K562 (cell line): ENCODE measurements at regions not wholly inside any gene's neighbourhood (a gene's known extent, or its start where the extent isn't known, plus 50 kb on each side); places are given as distances from the start of the nearest gene placed in this dataset.

Experiments
- ATAC-seq: fragments of 200-7000 bp; cut with Tn5 transposase; 3 replicates; pipeline ENCODE4 v1.9.1; 2020; ENCODE audit warnings: moderate library complexity
- BruUV-seq: library from RNA; stranded (reverse); fragments of 400-500 nt; replicated peaks from 2 replicates; lab custom pipeline; 2021; lab: Mats Ljungman, UMichigan
- CTCF ChIA-PET: fragments of 300-600 bp; formaldehyde crosslinking; extraction: SDS; loops from one replicate; lab custom pipeline; 2021; ENCODE audit warnings: low intra/inter-chr PET ratio; lab: Yijun Ruan, JAX
- POLR2A ChIA-PET: fragments of 300-600, 350-650 bp; sonication (Branson Sonifier 250); formaldehyde crosslinking; extraction: SDS; loops from one replicate; lab custom pipeline; 2021; ENCODE audit warnings: antibody characterized with exemption, inconsistent platforms; lab: Yijun Ruan, JAX
- DNase-seq, 4 experiments: peaks; one replicate each; pipeline versions ENCODE4 v3.0.0 to v3.0.0-alpha.2; 2011 to 2018; ENCODE audit warnings: low spot score in 3 of 4, mixed read lengths in 3 of 4; ENCODE audit errors: extremely low read depth in 1 of 4
- FAIRE-seq: peaks from 2 replicates; lab custom pipeline; 2011; peaks lifted over from hg19 to GRCh38; lab: Jason Lieb, UNC
- H2AFZ ChIP-seq: 2 replicates; pipeline ENCODE4 v1.6.0; 2011; ENCODE audit warnings: low read depth, low read length, control low read depth, inconsistent platforms
- H3K27ac ChIP-seq: fragments of 200-600 bp; 3 replicates; pipeline ENCODE4 v1.8.0; 2011; ENCODE audit warnings: low read depth, mild to moderate bottlenecking, control low read depth, inconsistent platforms, low read length, moderate library complexity, mixed read lengths; ENCODE audit errors: extremely low read depth
- H3K27me3 ChIP-seq, 2 experiments: fragments of 300-600 bp in 1 of 2; 2 replicates in 1 of 2; 3 replicates in 1 of 2; pipeline versions ENCODE4 v1.6.0 to v1.8.0; 2011; ENCODE audit warnings: inconsistent platforms in 2 of 2, low read length in 2 of 2, mild to moderate bottlenecking in 1 of 2, mixed read lengths in 1 of 2, moderate library complexity in 1 of 2; ENCODE audit not compliant: control insufficient read depth in 2 of 2, insufficient read depth in 2 of 2
- H3K36me3 ChIP-seq: fragments of 300-600 bp; 3 replicates; pipeline ENCODE4 v1.8.0; 2011; ENCODE audit warnings: mild to moderate bottlenecking, low read length, inconsistent platforms; ENCODE audit not compliant: control insufficient read depth, insufficient read depth
- H3K4me1 ChIP-seq, 2 experiments: fragments of 200-600 bp in 1 of 2; replicated peaks in 1 of 2; 2 replicates in 1 of 2; 3 replicates in 1 of 2; pipeline versions ENCODE4 v1.5.1 to v1.8.0; 2011; ENCODE audit warnings: inconsistent platforms in 2 of 2, low read length in 2 of 2, mild to moderate bottlenecking in 1 of 2, mixed read lengths in 1 of 2, moderate library complexity in 1 of 2; ENCODE audit not compliant: control insufficient read depth in 2 of 2, insufficient read depth in 2 of 2
- H3K4me2 ChIP-seq: 2 replicates; pipeline ENCODE4 v1.6.1; 2011; ENCODE audit warnings: low read length, control low read depth, inconsistent platforms, mixed read lengths; ENCODE audit not compliant: insufficient read depth
- H3K4me3 ChIP-seq: fragments of 200-600 bp; sonication (generic), shearing (Covaris generic); 2 replicates; pipeline ENCODE4 v1.5.1; 2016; ENCODE audit warnings: control low read depth, inconsistent platforms
- H3K79me2 ChIP-seq: fragments of 200-600 bp; 3 replicates; pipeline ENCODE4 v1.8.0; 2011; ENCODE audit warnings: low read length, inconsistent platforms; ENCODE audit not compliant: control insufficient read depth, insufficient read depth
- H3K9ac ChIP-seq, 2 experiments: 2 replicates each; pipeline versions ENCODE4 v1.6.0 to v1.6.1; 2011; ENCODE audit warnings: low read depth in 2 of 2, low read length in 2 of 2, control low read depth in 1 of 2, inconsistent platforms in 1 of 2, mild to moderate bottlenecking in 1 of 2, mixed read lengths in 1 of 2; ENCODE audit not compliant: insufficient read depth in 1 of 2
- H3K9me1 ChIP-seq: one replicate; pipeline ENCODE4 v1.6.0; 2011; ENCODE audit warnings: inconsistent platforms, mild to moderate bottlenecking, low read length, moderate library complexity; ENCODE audit not compliant: control insufficient read depth, insufficient read depth
- H3K9me3 ChIP-seq: replicated peaks from 2 replicates; pipeline ENCODE4 v1.5.1; 2011; ENCODE audit warnings: low read depth, low read length, inconsistent platforms; ENCODE audit not compliant: control insufficient read depth, insufficient read depth
- H4K20me1 ChIP-seq: replicated peaks from 2 replicates; pipeline ENCODE4 v1.6.1; 2011; ENCODE audit warnings: low read length, inconsistent platforms, mixed read lengths; ENCODE audit not compliant: control insufficient read depth, insufficient read depth
- CBFA2T2 ChIP-seq: fragments of 450-650 bp; conservative IDR thresholded peaks from 2 replicates; pipeline ENCODE4 v1.6.1; 2017; ENCODE audit warnings: mild to moderate bottlenecking
- EHMT2 ChIP-seq: fragments of 450-650 bp; IDR thresholded peaks from 2 replicates; pipeline ENCODE4 v1.6.1; 2018; ENCODE audit warnings: antibody characterized with exemption
- HMBOX1 ChIP-seq: sonication (generic); IDR thresholded peaks from 2 replicates; pipeline ENCODE4 v1.6.1; 2016
- KDM1A ChIP-seq, 2 experiments: fragments of 450-650 bp; IDR thresholded peaks; 2 replicates each; pipeline ENCODE4 v1.6.1; 2016; ENCODE audit warnings: mild to moderate bottlenecking in 2 of 2
- RBM25 ChIP-seq: fragments of 200-400 bp; formaldehyde crosslinking; IDR thresholded peaks from 2 replicates; pipeline ENCODE4 v1.6.1; 2018; ENCODE audit warnings: low read length, low read depth, moderate library complexity; ENCODE audit not compliant: severe bottlenecking
- STAT6 ChIP-seq: sonication (generic); formaldehyde crosslinking; IDR thresholded peaks from 2 replicates; pipeline ENCODE4 v1.8.1; 2023; ENCODE audit warnings: mild to moderate bottlenecking, missing genetic modification reagents
- TCF7L2 ChIP-seq: fragments of 150-350 bp; IDR thresholded peaks from 2 replicates; pipeline ENCODE4 v1.6.1; 2016; ENCODE audit warnings: low read depth, mild to moderate bottlenecking, low read length, moderate library complexity
- ZMIZ1 ChIP-seq, 2 experiments: fragments of 150-350 bp in 1 of 2; IDR thresholded peaks; 2 replicates each; pipeline ENCODE4 v1.6.1; 2012 to 2016; ENCODE audit warnings: low read depth in 2 of 2, low read length in 2 of 2, mild to moderate bottlenecking in 1 of 2, moderate library complexity in 1 of 2
- ZNF384 ChIP-seq: IDR thresholded peaks from 2 replicates; pipeline ENCODE4 v1.6.1; 2012; ENCODE audit warnings: low read depth, low read length, improper control_type of control experiment
- ZNF76 ChIP-seq: fragments of 250-450 bp; sonication (Bioruptor Pico); IDR thresholded peaks from 2 replicates; pipeline ENCODE4 v1.4.0; 2020; ENCODE audit warnings: mild to moderate bottlenecking, moderate library complexity, borderline replicate concordance
- WGBS: fragments of 100-300 bp; shearing (Covaris generic); methylation state at CpG from one replicate; pipeline ENCODE4 v1.1.6; 2016; ENCODE audit warnings: low coverage, mixed read lengths; ENCODE audit not compliant: insufficient coverage; ENCODE audit errors: missing lambda C conversion rate; 5-methylcytosine and 5-hydroxymethylcytosine counted together
- in situ Hi-C: fragments of 300-500 bp; cut with MboI; formaldehyde crosslinking; loops from 4 replicates; pipeline ENCODE4 v1.15.0; 2018; ENCODE audit warnings: inconsistent platforms, mixed read lengths
- intact Hi-C: fragments of 100-400 bp; cut with micrococcal nuclease; formaldehyde crosslinking; loops from 2 replicates; pipeline ENCODE4 v1.14.2; 2022

GRCh38 chr7:128160296-128160695 lies 80.8 kb upstream of the LEP start:
- H3K27ac ChIP-seq: no peak overlapping the region
- CTCF ChIA-PET: no interaction called here
- H2AFZ ChIP-seq: no peak overlapping the region
- no peak overlapping the region for H3K4me2 ChIP-seq
- FAIRE-seq (no peak), ATAC-seq (no peak), DNase-seq (no peak)
- peaks cover 40 to 67% of the 10 kb centered on the region in 2 experiments; a peak in 4 of 5 replicates for H3K27me3 ChIP-seq
- H3K9me1 ChIP-seq: no peaks in the 10 kb centered on the region
- peaks cover 0 to 5% of the 10 kb centered on the region in 2 experiments; a peak in 2 of 5 replicates for H3K4me1 ChIP-seq
- no peak overlapping the region for H3K9ac ChIP-seq
- no peak overlapping the region for H3K4me3 ChIP-seq
- peaks cover 3% of the 10 kb centered on the region; the same call in 1 of the 2 replicates for H4K20me1 ChIP-seq
- 2% methylated on average over 6 of the region's 6 CpGs for WGBS
- no peaks in the 10 kb centered on the region for H3K9me3 ChIP-seq
- POLR2A ChIA-PET: interaction anchor here (0.5 to 1.9 kb wide), 6 partner anchors 11 to 67 kb away, joined by 3 to 5 read pairs (median 3); no protein-coding TSS in a partner anchor
- TF ChIP-seq ZNF76 (CRISPR knock-in tag) (no peak), RBM25 (no peak), EHMT2 (no peak), CBFA2T2 (no peak), STAT6 (CRISPR knock-in tag) (no peak), ZNF384 (no peak), ZMIZ1 (IDR thresholded peaks at IDR 0.05; ENCODE audit: low read depth in 2 of 2, low read length in 2 of 2) (no peak), HMBOX1 (no peak), TCF7L2 (no peak), KDM1A (IDR thresholded peaks at IDR 0.05) (no peak)
- H3K79me2 ChIP-seq: no peaks in the 10 kb centered on the region
- no peaks in the 10 kb centered on the region for H3K36me3 ChIP-seq
- intact Hi-C loops: no loop called here
- in situ Hi-C loops: no loop called here
- BruUV-seq: no TSS peak
